ENCODE measurements at regions not wholly inside any gene's neighbourhood (a gene's known extent, or its start where the extent isn't known, plus 50 kb on each side); places are given as distances from the start of the nearest gene placed in this dataset.
A peak's percentile ranks its signal among the peaks of the same experiment; 100 is the strongest.
"Not testable (repeated sequence)": the region's sequence is repeated elsewhere in the genome, so short reads cannot be mapped to it uniquely, and the experiment has no call there.

- Histone ChIP-seq H2AFZ (ENCODE audit: low read length) (no peak overlapping the region), H3K9me3 (ENCODE audit: control insufficient read depth, insufficient read depth, low read depth, low read length) (no peaks in the 10 kb centered on the region), H3K36me3 (ENCODE audit: control insufficient read depth, insufficient read depth, low read length) (no peaks in the 10 kb centered on the region), H3K4me1 (ENCODE audit: control insufficient read depth, extremely low read depth, insufficient read depth, low read length) (peaks cover 7% of the 10 kb centered on the region), H3K79me2 (ENCODE audit: control insufficient read depth, insufficient read depth, low read length) (no peaks in the 10 kb centered on the region), H4K20me1 (ENCODE audit: control insufficient read depth, extremely low read depth, insufficient read depth, low read length) (no peaks in the 10 kb centered on the region), H3K9ac (ENCODE audit: insufficient read depth, low read length) (no peak overlapping the region), H3K27ac (ENCODE audit: insufficient read depth, low read length) (no peak overlapping the region), H3K4me3 (replicated peaks in 1 of 4; ENCODE audit: control extremely low read depth in 1 of 4, insufficient read depth in 1 of 4, low read depth in 3 of 4, low read length in 4 of 4) (no peak overlapping the region), H3K27me3 (ENCODE audit: control insufficient read depth, insufficient read depth, low read length) (no peaks in the 10 kb centered on the region), H3K4me2 (ENCODE audit: extremely low read depth, insufficient read depth, low read length) (peak overlapping the region; percentile 32)
- no peak for DNase-seq (ENCODE audit: low read depth in 2 of 2)
- TF ChIP-seq EZH2 (IDR thresholded peaks at IDR 0.05; ENCODE audit: low read length, missing control alignments) (no peak), CTCF (conservative IDR thresholded peaks at IDR 0.05 in 1 of 2, IDR thresholded peaks at IDR 0.05 in 1 of 2; ENCODE audit: low read depth in 1 of 2, low read length in 2 of 2) (no peak)
These were observed 77.7 kb downstream of the TRIM43 start for GRCh38 chr2:95669441-95669991.

- H3K27me3 ChIP-seq (ENCODE audit: control insufficient read depth, insufficient read depth, low read length), result no peaks in the 10 kb centered on the region
- peak; percentile 5 to 77 for DNase-seq (ENCODE audit: low read depth in 2 of 2)
- H3K4me3 ChIP-seq (replicated peaks in 1 of 4; ENCODE audit: control extremely low read depth in 1 of 4, insufficient read depth in 1 of 4, low read depth in 3 of 4, low read length in 4 of 4), result no peak overlapping the region
- no peaks in the 10 kb centered on the region for H3K9me3 ChIP-seq (ENCODE audit: control insufficient read depth, insufficient read depth, low read depth, low read length)
- peaks cover 7% of the 10 kb centered on the region for H3K4me1 ChIP-seq (ENCODE audit: control insufficient read depth, extremely low read depth, insufficient read depth, low read length)
- no peaks in the 10 kb centered on the region for H3K79me2 ChIP-seq (ENCODE audit: control insufficient read depth, insufficient read depth, low read length)
- no peaks in the 10 kb centered on the region for H4K20me1 ChIP-seq (ENCODE audit: control insufficient read depth, extremely low read depth, insufficient read depth, low read length)
- H3K9ac ChIP-seq (ENCODE audit: insufficient read depth, low read length), result no peak overlapping the region
- no peak overlapping the region for H2AFZ ChIP-seq (ENCODE audit: low read length)
- TF ChIP-seq EZH2 (IDR thresholded peaks at IDR 0.05; ENCODE audit: low read length, missing control alignments) (no peak), CTCF (conservative IDR thresholded peaks at IDR 0.05 in 1 of 2, IDR thresholded peaks at IDR 0.05 in 1 of 2; ENCODE audit: low read depth in 1 of 2, low read length in 2 of 2) (no peak)
- no peak overlapping the region for H3K27ac ChIP-seq (ENCODE audit: insufficient read depth, low read length)
- H3K36me3 ChIP-seq (ENCODE audit: control insufficient read depth, insufficient read depth, low read length), result no peaks in the 10 kb centered on the region
- peak overlapping the region; percentile 32 for H3K4me2 ChIP-seq (ENCODE audit: extremely low read depth, insufficient read depth, low read length)
These were observed 78.4 kb downstream of the TRIM43 start for GRCh38 chr2:95670167-95670566.

GRCh38 chr2:95670686-95671085 lies 78.9 kb downstream of the TRIM43 start:
- Histone ChIP-seq H3K4me2 (ENCODE audit: extremely low read depth, insufficient read depth, low read length) (peak overlapping the region; percentile 32), H3K27me3 (ENCODE audit: control insufficient read depth, insufficient read depth, low read length) (no peaks in the 10 kb centered on the region), H3K4me3 (replicated peaks in 1 of 4; ENCODE audit: control extremely low read depth in 1 of 4, insufficient read depth in 1 of 4, low read depth in 3 of 4, low read length in 4 of 4) (no peak overlapping the region), H3K27ac (ENCODE audit: insufficient read depth, low read length) (no peak overlapping the region), H3K9me3 (ENCODE audit: control insufficient read depth, insufficient read depth, low read depth, low read length) (no peaks in the 10 kb centered on the region), H2AFZ (ENCODE audit: low read length) (no peak overlapping the region), H3K79me2 (ENCODE audit: control insufficient read depth, insufficient read depth, low read length) (no peaks in the 10 kb centered on the region), H4K20me1 (ENCODE audit: control insufficient read depth, extremely low read depth, insufficient read depth, low read length) (no peaks in the 10 kb centered on the region), H3K36me3 (ENCODE audit: control insufficient read depth, insufficient read depth, low read length) (no peaks in the 10 kb centered on the region), H3K4me1 (ENCODE audit: control insufficient read depth, extremely low read depth, insufficient read depth, low read length) (peaks cover 7% of the 10 kb centered on the region), H3K9ac (ENCODE audit: insufficient read depth, low read length) (no peak overlapping the region)
- DNase-seq (ENCODE audit: low read depth in 2 of 2), result no peak
- TF ChIP-seq CTCF (conservative IDR thresholded peaks at IDR 0.05 in 1 of 2, IDR thresholded peaks at IDR 0.05 in 1 of 2; ENCODE audit: low read depth in 1 of 2, low read length in 2 of 2) (no peak), EZH2 (IDR thresholded peaks at IDR 0.05; ENCODE audit: low read length, missing control alignments) (no peak)

GRCh38 chr2:95671171-95671570 lies 79.4 kb downstream of the TRIM43 start:
- not testable (repeated sequence) for H3K9ac ChIP-seq (ENCODE audit: insufficient read depth, low read length); H3K4me2 ChIP-seq (ENCODE audit: extremely low read depth, insufficient read depth, low read length); H3K27me3 ChIP-seq (ENCODE audit: control insufficient read depth, insufficient read depth, low read length); H3K9me3 ChIP-seq (ENCODE audit: control insufficient read depth, insufficient read depth, low read depth, low read length); DNase-seq (ENCODE audit: low read depth in 2 of 2); H3K4me1 ChIP-seq (ENCODE audit: control insufficient read depth, extremely low read depth, insufficient read depth, low read length); H3K4me3 ChIP-seq (replicated peaks in 1 of 4; ENCODE audit: control extremely low read depth in 1 of 4, insufficient read depth in 1 of 4, low read depth in 3 of 4, low read length in 4 of 4); H4K20me1 ChIP-seq (ENCODE audit: control insufficient read depth, extremely low read depth, insufficient read depth, low read length); H3K36me3 ChIP-seq (ENCODE audit: control insufficient read depth, insufficient read depth, low read length); H3K79me2 ChIP-seq (ENCODE audit: control insufficient read depth, insufficient read depth, low read length); H2AFZ ChIP-seq (ENCODE audit: low read length); H3K27ac ChIP-seq (ENCODE audit: insufficient read depth, low read length)

- H3K79me2 ChIP-seq (ENCODE audit: control insufficient read depth, insufficient read depth, low read length); DNase-seq (ENCODE audit: low read depth in 2 of 2); H3K9me3 ChIP-seq (ENCODE audit: control insufficient read depth, insufficient read depth, low read depth, low read length); H3K27me3 ChIP-seq (ENCODE audit: control insufficient read depth, insufficient read depth, low read length); H3K4me2 ChIP-seq (ENCODE audit: extremely low read depth, insufficient read depth, low read length); H3K9ac ChIP-seq (ENCODE audit: insufficient read depth, low read length); H2AFZ ChIP-seq (ENCODE audit: low read length); H4K20me1 ChIP-seq (ENCODE audit: control insufficient read depth, extremely low read depth, insufficient read depth, low read length); H3K4me1 ChIP-seq (ENCODE audit: control insufficient read depth, extremely low read depth, insufficient read depth, low read length); H3K27ac ChIP-seq (ENCODE audit: insufficient read depth, low read length); H3K4me3 ChIP-seq (replicated peaks in 1 of 4; ENCODE audit: control extremely low read depth in 1 of 4, insufficient read depth in 1 of 4, low read depth in 3 of 4, low read length in 4 of 4); H3K36me3 ChIP-seq (ENCODE audit: control insufficient read depth, insufficient read depth, low read length): not testable (repeated sequence)
These were observed 80.2 kb downstream of the TRIM43 start for GRCh38 chr2:95671992-95672391.
